H1 (cell line): ENCODE measurements at regions not wholly inside any gene's neighbourhood (a gene's known extent, or its start where the extent isn't known, plus 50 kb on each side); places are given as distances from the start of the nearest gene placed in this dataset.

Source experiments
- CTCF ChIA-PET: fragments of 300-600 bp; sonication (Branson Sonifier 250); formaldehyde crosslinking; loops from one replicate; lab custom pipeline; 2021; ENCODE audit not compliant: partially characterized antibody; lab: Charles Lee
- POLR2A ChIA-PET: fragments of 300-600 bp; sonication (Branson Sonifier 250); formaldehyde crosslinking; loops from one replicate; lab custom pipeline; 2021; ENCODE audit warnings: inconsistent platforms; ENCODE audit not compliant: partially characterized antibody; lab: Charles Lee
- DNase-seq, 2 experiments: peaks; one replicate each; pipeline versions ENCODE4 v3.0.0 to v3.0.0-alpha.2; 2010 to 2022; ENCODE audit warnings: low spot score in 2 of 2, low read depth in 1 of 2, mixed read lengths in 1 of 2
- FAIRE-seq: peaks from 2 replicates; lab custom pipeline; 2011; peaks lifted over from hg19 to GRCh38; lab: Jason Lieb, UNC
- H2AFZ ChIP-seq: 2 replicates; pipeline ENCODE4 v1.8.1; 2012; ENCODE audit warnings: low read length, inconsistent platforms
- H2AK5ac ChIP-seq: 2 replicates; pipeline ENCODE4 v1.6.1; 2013; ENCODE audit warnings: low read depth, low read length
- H2BK120ac ChIP-seq: replicated peaks from 2 replicates; pipeline ENCODE3; 2013; ENCODE audit warnings: low read depth, low read length, inconsistent platforms
- H2BK12ac ChIP-seq: 2 replicates; pipeline ENCODE4 v1.6.1; 2013; ENCODE audit warnings: low read depth, low read length
- H2BK15ac ChIP-seq: 2 replicates; pipeline ENCODE4 v1.6.1; 2013; ENCODE audit warnings: low read length
- H2BK20ac ChIP-seq: 2 replicates; pipeline ENCODE4 v1.6.1; 2013; ENCODE audit warnings: low read length
- H2BK5ac ChIP-seq: 2 replicates; pipeline ENCODE4 v1.6.1; 2013; ENCODE audit warnings: low read depth, low read length
- H3K14ac ChIP-seq: 2 replicates; pipeline ENCODE4 v1.6.1; 2013; ENCODE audit warnings: inconsistent platforms; ENCODE audit not compliant: insufficient read length
- H3K18ac ChIP-seq: 2 replicates; pipeline ENCODE4 v1.6.1; 2013; ENCODE audit warnings: low read length; ENCODE audit errors: extremely low read depth
- H3K23ac ChIP-seq: 2 replicates; pipeline ENCODE4 v1.6.1; 2013; ENCODE audit warnings: inconsistent platforms; ENCODE audit not compliant: insufficient read length
- H3K23me2 ChIP-seq: 2 replicates; pipeline ENCODE4 v1.6.1; 2013; ENCODE audit warnings: low read depth, low read length
- H3K27ac ChIP-seq: 2 replicates; pipeline ENCODE4 v1.6.1; 2011; ENCODE audit warnings: low read depth, low read length, inconsistent platforms
- H3K27me3 ChIP-seq, 4 experiments: replicated peaks in 1 of 4; 1 replicate in 1 of 4; 2 replicates in 3 of 4; pipeline versions ENCODE4 v1.6.1 to v1.8.1; 2011 to 2013; ENCODE audit warnings: low read length in 3 of 4, mild to moderate bottlenecking in 3 of 4, inconsistent platforms in 2 of 4, mixed read lengths in 2 of 4, moderate library complexity in 1 of 4; ENCODE audit not compliant: control insufficient read depth in 3 of 4, insufficient read depth in 3 of 4; ENCODE audit errors: extremely low read depth in 1 of 4
- H3K36me3 ChIP-seq, 4 experiments: 2 replicates each; pipeline versions ENCODE4 v1.6.1 to v1.8.1; 2011 to 2013; ENCODE audit warnings: mild to moderate bottlenecking in 4 of 4, low read length in 3 of 4, moderate library complexity in 2 of 4, control low read depth in 1 of 4, inconsistent platforms in 1 of 4; ENCODE audit not compliant: insufficient read depth in 4 of 4, control insufficient read depth in 2 of 4
- H3K4ac ChIP-seq: replicated peaks from 2 replicates; pipeline ENCODE3; 2013; ENCODE audit warnings: low read length, low read depth, mixed read lengths, inconsistent platforms; ENCODE audit not compliant: insufficient read length
- H3K4me1 ChIP-seq, 4 experiments: replicated peaks in 1 of 4; 1 replicate in 1 of 4; 2 replicates in 3 of 4; pipeline versions ENCODE4 v1.6.1 to v1.8.1; 2011 to 2013; ENCODE audit warnings: low read length in 3 of 4, inconsistent platforms in 2 of 4, mixed read lengths in 1 of 4; ENCODE audit not compliant: insufficient read depth in 4 of 4, control insufficient read depth in 3 of 4
- H3K4me2 ChIP-seq, 2 experiments: 2 replicates each; pipeline versions ENCODE4 v1.6.1 to v1.8.1; 2011 to 2013; ENCODE audit warnings: low read depth in 2 of 2, low read length in 2 of 2, control low read depth in 1 of 2, inconsistent platforms in 1 of 2, mild to moderate bottlenecking in 1 of 2; ENCODE audit not compliant: insufficient read depth in 1 of 2
- H3K4me3 ChIP-seq, 4 experiments: fragments of 200-600, 300-600 bp in 1 of 4; sonication (generic), shearing (Covaris generic), sonication (Bioruptor Twin) in 1 of 4; 2 replicates each; pipeline versions ENCODE4 v1.5.1 to v1.8.1; 2011 to 2016; ENCODE audit warnings: low read length in 4 of 4, low read depth in 3 of 4, control low read depth in 2 of 4, inconsistent platforms in 2 of 4, mild to moderate bottlenecking in 2 of 4, mixed read lengths in 1 of 4, moderate library complexity in 1 of 4; ENCODE audit not compliant: insufficient read depth in 2 of 4; ENCODE audit errors: extremely low read depth in 1 of 4
- H3K56ac ChIP-seq: replicated peaks from 2 replicates; pipeline ENCODE3; 2013; ENCODE audit warnings: low read depth, mild to moderate bottlenecking, mixed read lengths, low read length, inconsistent platforms; ENCODE audit not compliant: insufficient read length
- H3K79me1 ChIP-seq: 2 replicates; pipeline ENCODE4 v1.6.1; 2013; ENCODE audit warnings: low read depth, low read length, control low read depth
- H3K79me2 ChIP-seq, 2 experiments: 2 replicates each; pipeline versions ENCODE4 v1.6.1 to v1.8.1; 2012 to 2013; ENCODE audit warnings: low read length in 2 of 2, mild to moderate bottlenecking in 2 of 2, inconsistent platforms in 1 of 2; ENCODE audit not compliant: insufficient read depth in 2 of 2, control insufficient read depth in 1 of 2
- H3K9ac ChIP-seq, 4 experiments: replicated peaks in 1 of 4; 1 replicate in 1 of 4; 2 replicates in 3 of 4; pipeline versions ENCODE4 v1.6.1 to v1.8.1; 2011 to 2013; ENCODE audit warnings: low read depth in 3 of 4, low read length in 3 of 4, control low read depth in 2 of 4, mild to moderate bottlenecking in 2 of 4, moderate library complexity in 2 of 4, inconsistent platforms in 1 of 4; ENCODE audit errors: extremely low read depth in 1 of 4
- H3K9me3 ChIP-seq, 2 experiments: 2 replicates each; pipeline versions ENCODE4 v1.6.1 to v1.8.1; 2012 to 2013; ENCODE audit warnings: mild to moderate bottlenecking in 2 of 2, moderate library complexity in 2 of 2, control low read depth in 1 of 2, inconsistent platforms in 1 of 2, low read depth in 1 of 2, low read length in 1 of 2, mixed read lengths in 1 of 2; ENCODE audit not compliant: insufficient read depth in 2 of 2
- H4K20me1 ChIP-seq, 2 experiments: replicated peaks in 1 of 2; 2 replicates each; pipeline versions ENCODE3 to v1.8.1; 2011 to 2013; ENCODE audit warnings: inconsistent platforms in 2 of 2, low read length in 2 of 2, mild to moderate bottlenecking in 1 of 2; ENCODE audit not compliant: insufficient read depth in 2 of 2, control insufficient read depth in 1 of 2
- H4K5ac ChIP-seq: 2 replicates; pipeline ENCODE4 v1.6.1; 2013; ENCODE audit warnings: low read length, low read depth, mixed read lengths, inconsistent platforms; ENCODE audit not compliant: insufficient read length
- H4K8ac ChIP-seq: 2 replicates; pipeline ENCODE4 v1.8.0; 2013; ENCODE audit warnings: mild to moderate bottlenecking, moderate library complexity, low read length, inconsistent platforms; ENCODE audit not compliant: insufficient read depth; ENCODE audit errors: extremely low read depth
- H4K91ac ChIP-seq: replicated peaks from 2 replicates; pipeline ENCODE3; 2013; ENCODE audit warnings: low read length, mixed read lengths, inconsistent platforms; ENCODE audit not compliant: insufficient read length
- ASH2L ChIP-seq: fragments of 200-600, 300-600 bp; sonication (generic); IDR thresholded peaks from one replicate; pipeline ENCODE4 v1.7.1; 2017; ENCODE audit warnings: low read length
- CHD1 ChIP-seq: IDR thresholded peaks from 2 replicates; pipeline ENCODE4 v1.6.1; 2012; ENCODE audit warnings: low read depth, low read length, improper control_type of control experiment
- EGR1 ChIP-seq: IDR thresholded peaks from 2 replicates; pipeline ENCODE4 v1.6.1; 2011; ENCODE audit warnings: low read depth, low read length, borderline replicate concordance
- JUND ChIP-seq: IDR thresholded peaks from 2 replicates; pipeline ENCODE4 v1.6.1; 2011; ENCODE audit warnings: mild to moderate bottlenecking, improper control_type of control experiment, low read length
- MAFK ChIP-seq: IDR thresholded peaks from 2 replicates; pipeline ENCODE4 v1.6.1; 2012; ENCODE audit warnings: low read depth, mild to moderate bottlenecking, improper control_type of control experiment, low read length
- SP2 ChIP-seq: IDR thresholded peaks from 2 replicates; pipeline ENCODE4 v1.6.1; 2012; ENCODE audit warnings: mild to moderate bottlenecking, low read length, inconsistent platforms
- TF ChIP-seq, protein P1 (sequence below), 3 experiments: IDR thresholded peaks; 1 replicate in 2 of 3; 2 replicates in 1 of 3; pipeline versions ENCODE4 v1.5.1 to v1.6.1; 2011; ENCODE audit warnings: low read length in 3 of 3, mild to moderate bottlenecking in 3 of 3, inconsistent platforms in 2 of 3, low read depth in 1 of 3, moderate library complexity in 1 of 3; ENCODE audit not compliant: insufficient read depth in 1 of 3; ENCODE audit errors: control extremely low read depth in 1 of 3

GRCh38 chr2:150976604-150977003 lies 285.1 kb downstream of the RBM43 start:
- no peaks in the 10 kb centered on the region for H3K27me3 ChIP-seq
- H2AFZ ChIP-seq: no peak overlapping the region
- no peaks in the 10 kb centered on the region for H3K36me3 ChIP-seq
- H3K4me3 ChIP-seq: no peak overlapping the region
- no peak overlapping the region for H4K5ac ChIP-seq
- FAIRE-seq: no peak
- peaks cover 0 to under 1% (median 0%) of the 10 kb centered on the region in 4 experiments; a peak in 4 of 7 replicates for H3K4me1 ChIP-seq
- H3K23me2 ChIP-seq: no peaks in the 10 kb centered on the region
- H3K18ac ChIP-seq: no peak overlapping the region
- no peak overlapping the region for H3K27ac ChIP-seq
- POLR2A ChIA-PET: no interaction called here
- no peak overlapping the region for H3K56ac ChIP-seq
- H2BK120ac ChIP-seq: no peak overlapping the region
- no peaks in the 10 kb centered on the region for H3K9me3 ChIP-seq
- no peaks in the 10 kb centered on the region for H3K79me1 ChIP-seq
- no peak overlapping the region for H2BK20ac ChIP-seq
- no peak overlapping the region for H4K91ac ChIP-seq
- no peak overlapping the region for H3K9ac ChIP-seq
- H4K20me1 ChIP-seq: no peaks in the 10 kb centered on the region
- TF ChIP-seq MAFK (no peak), EGR1 (no peak), JUND (no peak), CHD1 (no peak), SP2 (no peak), ASH2L (no peak)
- TF ChIP-seq, protein P1, sequence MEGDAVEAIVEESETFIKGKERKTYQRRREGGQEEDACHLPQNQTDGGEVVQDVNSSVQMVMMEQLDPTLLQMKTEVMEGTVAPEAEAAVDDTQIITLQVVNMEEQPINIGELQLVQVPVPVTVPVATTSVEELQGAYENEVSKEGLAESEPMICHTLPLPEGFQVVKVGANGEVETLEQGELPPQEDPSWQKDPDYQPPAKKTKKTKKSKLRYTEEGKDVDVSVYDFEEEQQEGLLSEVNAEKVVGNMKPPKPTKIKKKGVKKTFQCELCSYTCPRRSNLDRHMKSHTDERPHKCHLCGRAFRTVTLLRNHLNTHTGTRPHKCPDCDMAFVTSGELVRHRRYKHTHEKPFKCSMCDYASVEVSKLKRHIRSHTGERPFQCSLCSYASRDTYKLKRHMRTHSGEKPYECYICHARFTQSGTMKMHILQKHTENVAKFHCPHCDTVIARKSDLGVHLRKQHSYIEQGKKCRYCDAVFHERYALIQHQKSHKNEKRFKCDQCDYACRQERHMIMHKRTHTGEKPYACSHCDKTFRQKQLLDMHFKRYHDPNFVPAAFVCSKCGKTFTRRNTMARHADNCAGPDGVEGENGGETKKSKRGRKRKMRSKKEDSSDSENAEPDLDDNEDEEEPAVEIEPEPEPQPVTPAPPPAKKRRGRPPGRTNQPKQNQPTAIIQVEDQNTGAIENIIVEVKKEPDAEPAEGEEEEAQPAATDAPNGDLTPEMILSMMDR (IDR thresholded peaks at IDR 0.05; ENCODE audit: control extremely low read depth in 1 of 3, insufficient read depth in 1 of 3, low read depth in 1 of 3, low read length in 3 of 3): no peak
- H3K4ac ChIP-seq: no peak overlapping the region
- no peak for DNase-seq
- no peak overlapping the region for H2AK5ac ChIP-seq
- CTCF ChIA-PET: interaction anchor here (0.6 kb wide), 1 partner anchor 248 kb away, joined by 3 read pairs; no protein-coding TSS in a partner anchor
- H3K79me2 ChIP-seq: no peaks in the 10 kb centered on the region
- H3K23ac ChIP-seq: no peak overlapping the region
- no peak overlapping the region for H4K8ac ChIP-seq
- H2BK5ac ChIP-seq: no peak overlapping the region
- no peak overlapping the region for H2BK12ac ChIP-seq
- no peak overlapping the region for H3K14ac ChIP-seq
- no peak overlapping the region for H2BK15ac ChIP-seq
- no peak overlapping the region for H3K4me2 ChIP-seq
